IPS-NIHi7 (cell line): ENCODE measurements at regions not wholly inside any gene's neighbourhood (a gene's known extent, or its start where the extent isn't known, plus 50 kb on each side); places are given as distances from the start of the nearest gene placed in this dataset.
"Not testable (repeated sequence)": the region's sequence is repeated elsewhere in the genome, so short reads cannot be mapped to it uniquely, and the experiment has no call there.

ENCODE experiments used
- DNase-seq: peaks from one replicate; pipeline ENCODE4 v3.0.0; 2012; ENCODE audit warnings: mixed read lengths; ENCODE audit errors: extremely low spot score

DNA sequence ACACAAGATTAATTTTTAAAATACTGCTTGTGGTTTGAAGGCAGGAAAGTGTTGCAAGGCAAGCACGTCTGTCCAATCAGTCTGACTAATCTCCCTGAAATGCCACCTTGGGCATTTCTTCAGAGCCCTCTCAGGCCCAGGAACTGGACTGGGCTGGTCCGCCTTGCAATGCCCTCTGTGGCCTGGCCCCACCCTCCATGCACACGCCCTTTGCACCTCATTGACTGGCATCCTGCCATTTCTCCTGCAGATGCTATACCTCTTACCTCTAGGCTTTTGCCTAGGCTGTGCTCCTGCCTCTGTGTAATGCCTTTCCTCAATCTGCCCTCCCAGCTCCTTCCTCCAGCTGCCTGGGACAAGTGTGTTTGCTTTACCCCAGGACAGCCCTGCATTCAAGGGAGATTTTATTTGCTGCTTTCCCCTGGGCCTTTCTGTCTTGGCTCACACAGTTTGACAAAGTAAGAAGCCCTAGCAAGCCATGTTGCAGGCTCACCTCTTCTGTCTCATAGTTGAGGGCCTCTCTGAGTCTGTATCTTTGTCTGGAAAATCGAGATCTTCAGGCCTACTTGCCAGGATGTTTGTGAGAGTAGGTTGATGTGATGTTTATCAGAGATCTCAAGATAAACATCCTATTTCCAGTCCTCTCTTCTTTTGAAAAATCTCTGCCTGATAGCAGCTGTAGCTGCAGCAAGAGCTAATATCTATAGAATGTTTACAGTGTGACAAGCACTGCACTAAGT is 149.2 kb upstream of the JUN start:
- no peak for DNase-seq

DNA sequence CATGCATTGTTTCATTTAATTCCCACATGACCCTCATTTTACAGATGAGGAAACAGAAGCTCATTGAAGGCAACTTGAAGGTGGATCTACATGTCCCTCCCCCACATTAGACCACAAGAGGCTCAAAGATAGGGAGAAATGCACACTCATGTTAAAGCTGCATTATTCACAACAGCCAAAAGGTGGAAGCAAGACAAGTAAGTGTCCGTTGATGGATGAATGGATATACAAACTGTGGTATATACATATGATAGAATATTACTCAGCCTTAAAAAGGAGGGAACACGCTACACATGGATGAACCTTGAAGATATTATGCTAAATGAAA is 149.7 kb upstream of the JUN start:
- no peak for DNase-seq

DNA sequence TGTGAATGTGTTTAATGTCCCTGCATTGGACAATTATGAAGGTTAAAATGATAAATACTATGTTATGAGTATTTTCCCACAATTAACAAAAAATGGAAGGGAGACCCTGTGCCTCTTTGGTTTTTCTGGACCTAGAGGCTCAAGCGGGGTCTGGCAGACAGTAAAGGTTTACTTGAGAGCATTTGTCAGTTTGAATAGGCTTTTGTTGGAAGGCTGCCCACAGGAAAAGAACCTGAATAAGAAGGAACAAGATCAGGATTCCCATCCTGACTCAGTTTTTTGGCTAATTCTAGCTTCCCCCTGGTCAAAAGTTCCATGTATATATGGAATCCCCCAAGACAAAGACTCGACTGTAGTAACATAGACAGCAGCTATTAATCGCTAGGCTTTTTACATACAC is 150.9 kb upstream of the JUN start:
- DNase-seq: no peak

DNA sequence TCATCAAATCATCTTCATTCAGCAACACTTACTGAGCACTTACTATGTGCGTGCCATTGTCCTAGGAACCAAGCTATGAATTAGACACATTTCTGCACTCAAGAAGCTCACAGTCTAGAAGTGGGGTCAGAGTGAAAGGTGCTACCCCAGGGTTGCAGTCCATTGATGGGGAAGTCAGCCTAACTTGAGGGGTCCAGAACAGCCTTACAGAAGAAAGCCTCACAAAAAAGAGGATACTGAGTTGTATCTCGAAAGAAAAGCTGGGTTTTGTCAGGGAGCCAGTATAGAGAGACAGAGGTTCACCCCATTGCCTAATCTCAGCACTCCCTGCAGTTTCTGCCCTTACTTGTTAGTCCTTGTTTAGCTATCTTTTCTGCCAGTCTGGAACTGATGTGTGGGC is 153.1 kb upstream of the JUN start:
- DNase-seq: no peak

DNA sequence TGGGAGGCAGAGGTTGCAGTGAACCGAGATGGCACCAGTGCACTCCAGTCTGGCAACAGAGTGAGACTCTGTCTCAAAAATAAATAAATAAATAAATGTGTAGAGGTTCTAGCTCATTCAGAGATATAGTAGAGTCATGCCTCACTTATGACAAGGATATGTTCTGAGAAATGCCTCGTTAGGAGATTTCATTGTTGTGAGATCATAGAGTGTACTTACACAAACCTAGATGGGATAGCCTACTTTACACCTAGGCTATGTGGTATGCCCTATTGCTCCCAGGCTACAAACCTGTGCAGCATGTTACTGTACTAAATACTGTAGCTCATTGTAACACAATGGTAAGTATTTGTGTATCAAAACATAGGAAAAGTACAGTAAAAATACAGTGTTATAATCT is 155.3 kb upstream of the JUN start:
- no peak for DNase-seq

DNA sequence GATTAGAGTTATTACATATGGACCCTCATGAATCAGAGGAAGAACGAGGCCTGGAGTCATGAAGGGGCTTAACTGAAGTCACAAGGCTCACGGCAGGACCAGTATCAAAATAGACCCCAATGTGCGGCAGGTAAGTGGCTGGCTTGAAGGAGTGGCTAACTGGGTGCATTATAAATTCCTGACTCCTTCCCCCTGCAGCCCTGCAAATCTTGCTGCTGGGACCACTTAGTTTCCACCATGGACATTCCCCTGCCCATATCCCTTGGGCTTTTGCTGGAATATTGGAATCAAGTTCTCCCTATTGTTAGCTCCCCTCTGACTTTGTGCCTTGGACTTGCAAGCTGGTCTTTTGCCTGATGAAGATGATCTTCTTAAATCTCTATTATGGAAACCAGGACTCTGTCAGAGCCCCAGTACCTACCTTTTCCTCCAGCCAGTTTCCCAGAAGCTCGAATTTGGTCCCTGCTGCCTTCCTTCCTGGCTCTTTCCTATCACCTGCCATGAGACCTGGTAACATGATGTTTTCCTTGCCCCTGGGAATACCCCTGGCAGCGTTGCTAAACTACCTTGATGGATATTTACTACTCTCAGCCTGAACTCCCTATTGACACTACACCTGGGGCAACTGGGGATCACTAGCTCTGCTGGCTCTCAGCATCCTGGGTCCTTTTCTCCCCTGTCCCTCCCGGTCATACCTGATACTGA is 156.0 kb upstream of the JUN start:
- no peak for DNase-seq

DNA sequence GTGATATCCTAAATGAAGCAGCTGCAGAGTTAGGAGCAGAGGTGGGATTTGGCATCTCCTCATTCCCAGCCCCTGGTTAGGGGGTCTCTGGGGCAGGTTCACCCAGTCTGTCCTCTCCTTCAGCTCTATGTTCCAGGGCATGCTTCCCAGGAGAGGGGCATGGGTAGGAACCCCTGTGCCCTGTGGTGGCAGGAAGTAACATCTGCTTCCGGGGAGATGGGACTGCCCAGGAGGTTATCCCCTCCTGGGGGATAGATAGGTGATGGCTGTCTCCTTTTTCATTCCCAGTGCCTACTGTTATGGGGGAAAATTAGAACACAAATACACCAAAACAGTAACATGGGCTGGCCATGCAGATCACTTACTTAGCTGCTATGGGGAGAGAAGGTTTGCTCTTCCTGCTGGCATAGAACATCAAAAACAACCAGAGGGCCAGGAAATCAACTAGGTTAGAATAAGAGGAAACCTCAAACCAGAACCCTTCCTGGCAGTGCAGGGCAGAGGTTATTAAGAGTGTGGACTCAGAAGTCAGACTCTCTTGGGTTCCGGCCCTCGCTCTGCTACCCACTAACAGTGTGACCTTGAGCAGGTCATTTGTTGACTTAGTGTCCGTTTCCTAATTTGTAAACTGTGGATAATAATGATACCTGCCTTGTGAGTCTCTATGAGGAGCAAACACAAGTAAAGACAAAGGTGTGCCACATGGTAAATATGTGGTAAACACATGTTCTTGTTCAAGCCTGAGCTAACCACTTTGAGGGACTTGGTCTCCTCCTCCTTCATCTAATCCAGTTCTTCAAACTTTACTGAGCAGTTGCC is 157.8 kb upstream of the JUN start:
- DNase-seq: no peak

DNA sequence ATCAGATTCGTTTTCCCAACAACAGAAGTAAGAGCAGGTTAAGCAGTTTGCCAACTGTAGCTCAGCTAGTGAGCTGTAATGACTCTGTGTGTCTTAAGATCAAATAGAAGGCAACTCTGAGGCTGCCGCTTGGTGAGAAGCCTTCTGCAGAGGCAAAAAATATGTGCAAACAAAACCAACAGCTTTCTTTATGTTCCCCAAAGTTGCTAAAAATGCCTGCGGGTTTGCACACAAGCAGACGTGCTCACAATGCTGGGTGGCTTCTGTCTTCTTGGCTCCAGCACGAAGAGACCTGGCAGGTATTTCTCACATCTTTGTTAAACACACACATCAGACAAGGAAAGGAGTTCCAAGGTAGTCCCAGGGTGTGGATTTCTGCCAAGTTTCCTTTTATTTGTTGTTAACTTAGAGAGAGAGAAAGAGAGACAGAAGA is 158.9 kb upstream of the JUN start:
- DNase-seq: no peak

DNA sequence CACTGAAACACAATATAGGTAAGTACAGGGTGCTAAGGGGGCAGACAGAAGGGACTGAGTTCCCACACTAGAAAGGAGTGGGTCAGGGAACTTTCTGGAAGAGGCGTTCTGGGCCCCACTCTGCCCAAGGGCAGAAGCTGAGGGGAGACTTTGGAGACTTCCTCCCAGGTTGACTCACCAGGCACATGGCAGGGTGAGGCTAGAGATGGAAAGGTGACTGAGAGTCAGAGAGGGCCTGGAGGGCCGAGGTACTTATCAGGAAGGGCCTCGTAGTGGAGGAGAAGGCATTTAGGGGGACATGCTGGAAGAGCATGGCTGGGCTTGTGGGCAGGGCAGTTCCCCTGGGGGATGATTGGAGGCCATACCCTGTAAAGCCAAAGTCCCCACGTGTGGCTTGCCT is 159.9 kb upstream of the JUN start:
- DNase-seq: no peak

DNA sequence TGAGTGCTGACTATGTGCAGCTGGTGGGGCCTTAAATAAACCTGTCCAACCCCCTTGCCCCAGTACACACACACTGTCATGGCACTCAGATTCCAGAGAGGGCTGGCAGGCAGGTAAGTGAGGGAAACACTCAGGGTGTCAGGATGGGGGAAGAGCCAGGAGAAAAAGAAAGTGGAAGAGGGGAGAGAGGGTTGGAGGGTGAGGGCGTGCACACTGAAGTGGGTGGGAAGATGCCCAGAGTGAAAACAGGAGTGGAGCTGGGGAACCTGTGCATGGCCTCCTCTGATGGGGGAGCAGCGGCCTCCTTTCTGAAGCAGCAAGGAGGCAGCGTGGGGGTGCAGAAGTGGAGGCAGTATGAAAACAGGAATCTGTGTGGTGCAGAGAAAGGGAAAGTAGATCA is 160.6 kb upstream of the JUN start:
- DNase-seq: no peak

DNA sequence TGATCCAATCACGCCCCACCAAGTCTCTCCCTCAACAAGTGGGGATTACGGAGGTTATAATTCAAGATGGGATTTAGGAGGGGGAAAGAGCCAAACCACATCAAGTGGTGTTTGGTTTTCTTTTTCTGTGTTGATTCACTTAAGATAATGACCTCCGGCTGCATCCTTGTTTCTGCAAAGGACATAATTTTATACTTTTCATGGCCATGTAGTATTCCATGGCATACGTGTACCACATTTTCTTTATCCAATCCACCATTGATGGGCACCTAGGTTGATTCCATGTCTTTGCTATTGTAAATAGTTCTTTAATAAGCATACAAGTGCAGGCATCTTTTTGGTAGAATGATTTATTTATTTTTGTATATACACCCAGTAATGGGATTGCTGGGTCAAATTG is 162.5 kb upstream of the JUN start:
- no peak for DNase-seq

DNA sequence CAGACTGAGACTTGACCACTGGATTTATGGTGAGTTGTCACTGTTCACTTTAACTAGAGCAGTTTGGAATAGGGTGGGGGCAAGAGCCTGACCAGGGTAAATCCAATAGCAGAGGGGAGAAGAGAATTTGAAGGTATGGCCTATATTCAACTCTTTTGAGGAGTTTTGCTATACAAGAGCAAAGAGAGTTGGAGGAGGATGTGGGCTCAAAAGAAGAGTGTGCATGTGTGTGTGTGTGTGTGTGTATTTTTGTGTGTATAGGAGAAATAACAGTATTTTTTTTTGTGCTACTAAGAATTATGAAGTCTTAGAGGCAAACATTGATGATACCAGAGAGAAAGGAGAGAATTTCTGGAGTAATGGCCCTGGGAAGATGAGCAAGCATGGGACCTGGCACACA is 164.8 kb upstream of the JUN start:
- no peak for DNase-seq

DNA sequence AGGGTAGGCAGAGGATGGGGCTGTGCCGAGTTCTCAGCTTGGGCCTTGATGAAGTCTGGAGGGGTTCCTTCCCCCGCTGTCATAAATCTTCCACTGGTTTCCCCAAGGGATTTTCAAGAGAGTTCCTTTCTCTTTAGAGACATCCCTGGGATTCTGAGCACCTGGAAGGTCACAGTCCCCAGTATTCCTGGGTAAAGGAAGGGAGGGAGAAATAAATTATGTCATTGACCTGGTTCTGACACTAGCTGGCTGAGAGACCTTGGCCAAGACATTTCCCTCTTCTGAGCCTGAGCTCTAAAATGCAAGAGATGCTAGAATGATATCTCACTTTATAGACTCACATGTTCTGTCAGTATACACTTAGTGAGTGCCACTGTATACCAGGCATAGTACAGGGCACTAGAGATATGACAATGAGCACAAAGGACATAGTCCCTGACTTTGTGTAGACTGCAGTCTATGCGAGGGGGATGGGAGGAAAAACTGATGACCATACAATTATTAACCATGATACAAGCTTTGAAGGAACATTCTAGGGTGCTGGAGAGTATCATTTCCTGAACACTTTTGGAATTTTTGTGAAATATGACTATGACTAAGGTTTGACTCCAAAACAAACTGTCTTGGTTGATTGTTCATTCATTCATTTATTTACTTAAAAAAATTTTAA is 165.8 kb upstream of the JUN start:
- no peak for DNase-seq

DNA sequence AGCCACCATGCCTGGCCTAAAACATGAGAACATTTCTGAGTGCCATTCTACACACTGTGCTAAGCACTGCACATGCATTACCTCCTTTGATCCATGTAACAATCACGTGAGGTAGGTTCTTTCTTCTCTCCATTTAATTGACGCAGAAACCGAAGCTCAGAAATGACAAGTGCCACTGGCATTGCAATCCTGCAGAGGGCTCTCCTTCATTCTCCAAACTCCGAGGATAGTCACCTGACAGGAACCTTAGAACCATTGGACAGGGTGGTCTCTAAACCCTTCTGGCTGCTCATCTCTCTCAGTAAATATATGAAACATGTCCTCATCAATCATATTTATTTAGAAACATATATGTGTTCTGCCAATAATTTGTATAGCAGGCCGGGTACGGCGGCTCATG is 167.1 kb upstream of the JUN start:
- peak; percentile 50 for DNase-seq

DNA sequence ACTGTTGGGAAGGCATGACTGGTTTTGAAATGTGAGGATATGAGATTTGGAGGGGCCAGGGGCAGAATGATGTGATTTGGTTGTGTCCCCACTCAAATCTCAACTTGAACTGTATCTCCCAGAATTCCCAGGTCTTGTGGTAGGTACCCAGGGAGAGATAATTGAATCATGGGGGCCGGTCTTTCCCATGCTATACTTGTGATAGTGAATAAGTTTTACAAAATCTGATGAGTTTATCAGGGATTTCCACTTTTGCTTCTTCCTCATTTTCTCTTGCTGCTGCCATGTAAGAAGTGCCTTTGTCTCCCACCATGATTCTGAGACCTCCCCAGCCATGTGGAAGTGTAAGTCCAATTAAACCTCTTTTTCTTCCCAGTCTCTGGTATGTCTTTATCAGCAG is 170.1 kb upstream of the JUN start:
- not testable (repeated sequence) for DNase-seq

DNA sequence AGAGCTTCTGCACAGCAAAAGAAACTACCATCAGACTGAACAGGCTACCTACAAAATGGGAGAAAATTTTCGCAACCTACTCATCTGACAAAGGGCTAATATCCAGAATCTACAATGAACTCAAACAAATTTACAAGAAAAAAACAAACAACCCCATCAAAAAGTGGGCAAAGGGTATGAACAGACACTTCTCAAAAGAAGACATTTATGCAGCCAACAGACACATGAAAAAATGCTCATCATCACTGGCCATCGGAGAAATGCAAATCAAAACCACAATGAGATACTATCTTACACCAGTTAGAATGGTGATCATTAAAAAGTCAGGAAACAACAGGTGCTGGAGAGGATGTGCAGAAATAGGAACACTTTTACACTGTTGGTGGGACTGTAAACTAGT is 179.4 kb upstream of the JUN start:
- DNase-seq: not testable (repeated sequence)

DNA sequence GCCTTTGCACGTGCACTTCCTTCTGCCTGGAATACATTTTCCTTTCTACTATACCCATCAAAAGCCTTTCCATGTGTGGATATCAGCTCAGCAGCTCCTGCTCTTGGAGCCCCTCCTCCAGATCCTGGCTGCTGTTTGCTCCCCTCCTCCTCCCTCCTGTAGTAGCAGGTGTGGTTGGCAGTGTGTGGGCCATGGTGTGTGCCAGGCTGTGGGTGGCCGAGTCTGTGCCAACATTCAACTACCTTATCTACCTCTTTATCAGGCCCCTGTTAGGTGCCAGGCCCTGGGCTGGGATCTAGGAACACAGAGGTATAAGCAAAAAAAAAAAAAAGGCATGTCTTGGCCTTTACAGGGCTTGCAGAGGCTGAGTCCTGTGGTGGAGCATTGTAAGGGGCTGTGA is 180.6 kb upstream of the JUN start:
- no peak for DNase-seq

DNA sequence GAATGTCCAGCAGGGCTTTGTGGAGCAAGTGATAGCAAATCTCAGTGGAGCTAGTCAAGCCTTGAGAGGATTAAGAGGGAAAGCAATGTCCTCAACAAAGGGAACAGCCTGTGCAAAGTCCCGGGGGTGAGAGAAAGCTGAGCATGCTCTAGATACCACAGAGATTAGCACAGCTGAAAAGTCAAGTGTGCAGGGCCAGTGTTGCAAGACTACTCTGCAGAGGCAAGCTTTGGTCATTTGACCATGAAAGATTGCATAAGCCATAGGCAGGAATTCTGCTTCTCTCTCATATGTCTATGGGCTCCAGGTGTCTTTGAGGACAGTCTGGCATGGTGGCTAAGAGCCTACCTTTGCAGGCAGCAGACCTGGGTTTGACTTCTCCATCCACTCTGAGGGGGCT is 181.0 kb upstream of the JUN start:
- no peak for DNase-seq

DNA sequence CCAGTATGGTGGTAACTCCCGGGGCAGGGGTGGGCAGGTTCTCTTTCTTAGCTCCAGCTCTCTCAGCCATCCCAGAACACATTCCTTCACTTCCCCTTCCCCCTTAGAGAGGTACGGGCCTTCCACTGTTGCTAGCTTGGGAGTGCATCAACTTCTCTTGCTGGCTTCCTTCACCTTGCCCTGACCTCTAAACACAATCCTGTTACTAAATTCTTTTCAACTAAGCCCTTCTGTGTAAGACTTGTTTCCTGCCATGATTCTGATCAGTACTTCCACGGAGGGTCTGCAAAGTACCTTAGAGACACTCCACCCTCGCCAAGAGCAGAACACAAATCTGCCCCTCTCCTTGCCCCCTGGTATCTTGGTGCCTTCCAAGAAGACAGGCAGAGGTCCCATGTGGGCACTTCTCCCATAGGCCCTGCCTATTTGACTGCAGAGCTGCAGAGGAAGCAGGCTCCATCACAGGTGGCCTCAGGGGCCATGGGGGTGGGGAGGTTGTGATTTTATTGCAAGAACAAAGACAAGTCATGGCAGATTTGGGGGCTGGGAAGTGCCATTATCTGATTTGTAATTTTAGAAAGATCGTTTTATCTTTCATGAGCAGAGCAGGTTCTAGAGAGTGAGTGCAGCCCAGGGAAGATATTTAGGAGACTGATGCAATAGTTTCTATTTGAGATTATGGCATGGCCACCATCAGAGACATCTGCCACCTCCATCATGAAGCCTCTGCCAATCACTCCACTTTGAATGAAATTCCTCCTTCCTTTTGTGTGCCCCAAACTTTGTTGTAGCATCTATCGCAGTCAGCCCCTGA is 182.5 kb upstream of the JUN start:
- no peak for DNase-seq

DNA sequence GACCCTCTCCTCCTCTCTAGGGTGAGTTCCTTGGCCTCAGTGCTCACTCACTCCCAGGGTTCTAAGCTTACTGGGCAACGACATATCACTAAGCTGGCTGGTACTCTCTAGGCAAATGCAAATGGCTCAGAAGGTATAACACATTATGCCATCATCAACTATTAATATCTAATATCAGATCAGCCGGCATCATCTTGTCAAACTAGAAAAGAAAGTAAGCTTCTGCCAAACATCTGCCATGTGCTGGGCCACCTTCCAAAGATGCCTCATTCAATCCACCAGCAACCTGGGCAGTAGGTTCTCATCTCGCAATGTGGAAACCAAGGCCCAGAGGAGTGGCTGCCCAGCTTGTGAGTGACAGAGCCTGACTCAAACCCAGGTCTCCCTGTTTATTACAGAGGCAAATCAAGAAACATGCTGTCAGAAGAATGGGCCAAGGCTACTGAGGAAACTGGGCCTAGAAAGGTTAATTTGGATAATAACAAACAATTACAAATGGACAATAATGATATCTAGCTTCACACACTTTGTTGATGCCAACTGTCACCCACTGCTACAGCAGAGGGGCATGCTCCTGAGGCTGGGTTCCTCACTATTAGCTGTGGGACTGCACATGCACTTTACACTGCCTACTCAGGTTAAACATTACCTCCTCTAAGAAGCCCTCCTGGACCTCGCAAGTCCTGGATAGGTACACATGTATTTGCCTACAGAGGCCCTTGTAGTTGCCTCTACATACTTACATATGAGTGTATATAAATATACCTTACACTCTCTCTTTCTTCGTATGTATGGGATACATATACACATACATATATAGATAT is 183.3 kb upstream of the JUN start:
- no peak for DNase-seq
